GM23338 (cell line): ENCODE measurements at regions not wholly inside any gene's neighbourhood (a gene's known extent, or its start where the extent isn't known, plus 50 kb on each side); places are given as distances from the start of the nearest gene placed in this dataset.
A peak's percentile ranks its signal among the peaks of the same experiment; 100 is the strongest.

Experiments
- ATAC-seq: fragments of 200-7000 bp; cut with Tn5 transposase; 3 replicates; pipeline ENCODE4 v1.9.1; 2020
- DNase-seq: peaks from one replicate; pipeline ENCODE4 v3.0.0-alpha.2; 2015; ENCODE audit warnings: low spot score
- H2AFZ ChIP-seq: fragments of 200-600 bp; sonication (generic); 2 replicates; pipeline ENCODE4 v1.8.0; 2016; ENCODE audit warnings: antibody characterized with exemption, mild to moderate bottlenecking, moderate library complexity
- H3F3A ChIP-seq: fragments of 200-600 bp; sonication (generic); replicated peaks from 2 replicates; pipeline ENCODE4 v1.8.0; 2017; ENCODE audit warnings: antibody characterized with exemption, mixed run types, low read depth
- H3K27ac ChIP-seq: fragments of 200-600 bp; sonication (generic); 2 replicates; pipeline ENCODE4 v1.6.1; 2016; ENCODE audit warnings: low read depth
- H3K27me3 ChIP-seq: fragments of 200-600 bp; sonication (generic); 2 replicates; pipeline ENCODE4 v1.8.0; 2016; ENCODE audit warnings: mild to moderate bottlenecking, mixed run types, moderate library complexity; ENCODE audit not compliant: insufficient read depth
- H3K36me3 ChIP-seq: fragments of 200-600 bp; sonication (generic); 2 replicates; pipeline ENCODE4 v1.8.0; 2016; ENCODE audit warnings: mild to moderate bottlenecking; ENCODE audit not compliant: insufficient read depth
- H3K4me1 ChIP-seq: fragments of 200-600 bp; sonication (generic); 2 replicates; pipeline ENCODE4 v1.8.0; 2016; ENCODE audit warnings: mild to moderate bottlenecking, moderate library complexity; ENCODE audit not compliant: insufficient read depth
- H3K4me2 ChIP-seq: fragments of 200-600 bp; sonication (generic); 2 replicates; pipeline ENCODE4 v1.7.1; 2017; ENCODE audit warnings: mixed run types
- H3K4me3 ChIP-seq: fragments of 200-600 bp; sonication (generic); 2 replicates; pipeline ENCODE4 v1.6.1; 2016; ENCODE audit warnings: mixed run types
- H3K79me2 ChIP-seq: fragments of 200-600 bp; sonication (generic); replicated peaks from 2 replicates; pipeline ENCODE4 v1.8.0; 2017; ENCODE audit warnings: mild to moderate bottlenecking; ENCODE audit not compliant: insufficient read depth
- H3K9me2 ChIP-seq: fragments of 200-600 bp; sonication (generic); 2 replicates; pipeline ENCODE4 v1.8.0; 2017; ENCODE audit not compliant: insufficient read depth
- H4K20me1 ChIP-seq: fragments of 200-600 bp; sonication (generic); replicated peaks from 2 replicates; pipeline ENCODE4 v1.8.0; 2017; ENCODE audit warnings: mild to moderate bottlenecking; ENCODE audit not compliant: insufficient read depth
- H3K27ac Mint-ChIP-seq: 2 replicates; pipeline ENCODE4 v1.8.0; 2020; ENCODE audit warnings: inconsistent platforms, mild to moderate bottlenecking, moderate library complexity, mixed read lengths
- H3K27me3 Mint-ChIP-seq: 3 replicates; pipeline ENCODE4 v1.8.0; 2022; ENCODE audit warnings: low read depth, mild to moderate bottlenecking, moderate library complexity, mixed read lengths, inconsistent platforms; ENCODE audit not compliant: insufficient read depth, poor library complexity
- H3K36me3 Mint-ChIP-seq: 3 replicates; pipeline ENCODE4 v1.8.0; 2021; ENCODE audit warnings: low read depth, mild to moderate bottlenecking, inconsistent platforms, moderate library complexity, mixed read lengths
- H3K4me1 Mint-ChIP-seq: 3 replicates; pipeline ENCODE4 v1.8.0; 2020; ENCODE audit warnings: mild to moderate bottlenecking, inconsistent platforms, mixed read lengths
- H3K4me3 Mint-ChIP-seq: 3 replicates; pipeline ENCODE4 v1.8.0; 2021; ENCODE audit warnings: moderate library complexity, mild to moderate bottlenecking, inconsistent platforms, mixed read lengths
- H3K9me3 Mint-ChIP-seq: 3 replicates; pipeline ENCODE4 v1.8.0; 2020; ENCODE audit warnings: moderate library complexity, mild to moderate bottlenecking, inconsistent platforms, mixed read lengths
- CREB1 ChIP-seq: fragments of 250-450 bp; sonication (Bioruptor Pico); IDR thresholded peaks from 2 replicates; pipeline ENCODE4 v1.5.0; 2020; ENCODE audit warnings: low read depth, mild to moderate bottlenecking, moderate library complexity
- CTCF ChIP-seq, 2 experiments: fragments of 200-600 bp in 1 of 2; sonication (generic) in 1 of 2; conservative IDR thresholded peaks; 2 replicates each; pipeline versions ENCODE4 v1.5.1 to v1.6.1; 2016 to 2017; ENCODE audit warnings: antibody characterized with exemption in 2 of 2, low read depth in 2 of 2, mild to moderate bottlenecking in 2 of 2, moderate library complexity in 1 of 2
- ETS1 ChIP-seq: IDR thresholded peaks from 2 replicates; pipeline ENCODE4 v1.6.1; 2016; ENCODE audit warnings: antibody characterized with exemption
- EZH2 ChIP-seq: fragments of 200-600 bp; sonication (generic); IDR thresholded peaks from one replicate; pipeline ENCODE4 v1.8.0; 2017; ENCODE audit warnings: antibody characterized with exemption, mild to moderate bottlenecking, low read depth; ENCODE audit not compliant: unreplicated experiment
- EZH2phosphoT487 ChIP-seq: fragments of 200-600 bp; sonication (generic); IDR thresholded peaks from one replicate; pipeline ENCODE4 v1.8.1; 2018; ENCODE audit warnings: antibody characterized with exemption; ENCODE audit not compliant: unreplicated experiment
- JUNB ChIP-seq: IDR thresholded peaks from one replicate; pipeline ENCODE4 v1.6.1; 2016; ENCODE audit warnings: antibody characterized with exemption; ENCODE audit not compliant: unreplicated experiment
- NANOG ChIP-seq: IDR thresholded peaks from 2 replicates; pipeline ENCODE4 v1.6.1; 2016; ENCODE audit warnings: antibody characterized with exemption, borderline replicate concordance
- POLR2AphosphoS5 ChIP-seq: IDR thresholded peaks from 2 replicates; pipeline ENCODE4 v1.6.1; 2016; ENCODE audit warnings: antibody characterized with exemption, low read depth
- STAT1 ChIP-seq: IDR thresholded peaks from one replicate; pipeline ENCODE4 v1.6.1; 2016; ENCODE audit warnings: antibody characterized with exemption; ENCODE audit not compliant: unreplicated experiment
- ZNF114 ChIP-seq: fragments of 250-450 bp; sonication (Bioruptor Pico); IDR thresholded peaks from 2 replicates; pipeline ENCODE4 v1.5.0; 2020; ENCODE audit warnings: mild to moderate bottlenecking, moderate library complexity
- ZNF331 ChIP-seq: fragments of 250-450 bp; sonication (Bioruptor Pico); IDR thresholded peaks from 2 replicates; pipeline ENCODE4 v1.5.0; 2020; ENCODE audit warnings: low read depth, mild to moderate bottlenecking, moderate library complexity
- ZNF462 ChIP-seq: fragments of 250-450 bp; sonication (Bioruptor Pico); IDR thresholded peaks from 2 replicates; pipeline ENCODE4 v1.5.0; 2020; ENCODE audit warnings: mild to moderate bottlenecking, moderate library complexity

GRCh38 chr3:194254040-194254439 lies 97.1 kb downstream of the CPN2 start:
- TF ChIP-seq STAT1, result no peak
- Mint-ChIP-seq H3K27ac (no peak overlapping the region), H3K4me1 (peaks cover 17% of the 10 kb centered on the region; the same call in 2 of the 3 replicates), H3K36me3 (0 out of 3 replicates have a peak, but pooled peaks cover 3% of the 10 kb centered on the region), H3K27me3 (peaks cover 2% of the 10 kb centered on the region), H3K4me3 (no peak overlapping the region), H3K9me3 (peaks cover 10% of the 10 kb centered on the region; the same call in 2 of the 3 replicates)
- Histone ChIP-seq H3K27ac (no peak overlapping the region), H4K20me1 (no peaks in the 10 kb centered on the region), H3K4me2 (no peak overlapping the region), H3K9me2 (no peaks in the 10 kb centered on the region), H3K79me2 (no peaks in the 10 kb centered on the region), H3K27me3 (no peaks in the 10 kb centered on the region), H3K36me3 (no peaks in the 10 kb centered on the region), H3F3A (no peaks in the 10 kb centered on the region), H3K4me3 (no peak overlapping the region), H2AFZ (no peak overlapping the region), H3K4me1 (peaks cover 6% of the 10 kb centered on the region; the same call in 1 of the 2 replicates)
- ATAC-seq, result no peak
- DNase-seq, result no peak

- no peak overlapping the region for H3K4me3 ChIP-seq
- Mint-ChIP-seq H3K9me3 (peaks cover 10% of the 10 kb centered on the region; the same call in 2 of the 3 replicates), H3K27me3 (peaks cover under 1% of the 10 kb centered on the region), H3K27ac (no peak overlapping the region), H3K36me3 (0 out of 3 replicates have a peak, but pooled peaks cover 3% of the 10 kb centered on the region), H3K4me3 (no peak overlapping the region), H3K4me1 (peaks cover 10% of the 10 kb centered on the region; the same call in 1 of the 3 replicates)
- no peaks in the 10 kb centered on the region for H3K79me2 ChIP-seq
- H4K20me1 ChIP-seq, result no peaks in the 10 kb centered on the region
- DNase-seq (no peak), ATAC-seq (peak; percentile 42)
- H3K36me3 ChIP-seq, result no peaks in the 10 kb centered on the region; the same call in 1 of the 2 replicates
- H3K4me1 ChIP-seq, result peaks cover 6% of the 10 kb centered on the region; the same call in 1 of the 2 replicates
- no peaks in the 10 kb centered on the region for H3K9me2 ChIP-seq
- no peaks in the 10 kb centered on the region for H3K27me3 ChIP-seq
- H3F3A ChIP-seq, result no peaks in the 10 kb centered on the region
- no peak overlapping the region for H3K27ac ChIP-seq
- H2AFZ ChIP-seq, result peak overlapping the region; percentile 52; the same call in 1 of the 2 replicates
- no peak overlapping the region for H3K4me2 ChIP-seq
- TF ChIP-seq CREB1, result no peak
- TF ChIP-seq JUNB, result no peak
- TF ChIP-seq ZNF331 (CRISPR knock-in tag), result no peak
- TF ChIP-seq EZH2, result no peak
- no peak for TF ChIP-seq POLR2AphosphoS5
- TF ChIP-seq EZH2phosphoT487, result no peak
- TF ChIP-seq STAT1, result no peak
- TF ChIP-seq CTCF (conservative IDR thresholded peaks at IDR 0.05; ENCODE audit: low read depth in 2 of 2), result no peak
- no peak for TF ChIP-seq ZNF462
- TF ChIP-seq ZNF114 (CRISPR knock-in tag), result no peak
- TF ChIP-seq NANOG, result no peak
- no peak for TF ChIP-seq ETS1
Measured at GRCh38 chr3:194255252-194256039, 95.7 kb downstream of the CPN2 start.
